Psoas muscle (tissue), 7 donors: ENCODE measurements at regions not wholly inside any gene's neighbourhood (a gene's known extent, or its start where the extent isn't known, plus 50 kb on each side); places are given as distances from the start of the nearest gene placed in this dataset.

Source experiments
- ATAC-seq, 4 donors: fragments of 200-7000 bp; cut with Tn5 transposase; one replicate each; pipeline ENCODE4 v1.9.1; 2020; ENCODE audit warnings: moderate library complexity in 3 of 4, mild to moderate bottlenecking in 2 of 4
- DNase-seq, 2 donors: peaks; one replicate each; pipeline ENCODE4 v3.0.0-alpha.2; 2020
- H3K27ac ChIP-seq: fragments of 200-600 bp; one replicate; pipeline ENCODE4 v1.8.0; 2022
- H3K27me3 ChIP-seq, 3 donors: fragments of 200-600 bp in 1 of 3; one replicate each; pipeline versions ENCODE4 v1.6.1 to v1.8.0; 2013 to 2022; ENCODE audit warnings: low read length in 2 of 3, mild to moderate bottlenecking in 2 of 3, moderate library complexity in 1 of 3; ENCODE audit not compliant: insufficient read depth in 3 of 3
- H3K36me3 ChIP-seq, 2 donors: fragments of 200-600 bp in 1 of 2; one replicate each; pipeline versions ENCODE4 v1.6.1 to v1.8.0; 2013 to 2022; ENCODE audit warnings: low read depth in 1 of 2, mild to moderate bottlenecking in 1 of 2, moderate library complexity in 1 of 2; ENCODE audit not compliant: insufficient read depth in 1 of 2
- H3K4me1 ChIP-seq: fragments of 200-600 bp; one replicate; pipeline ENCODE4 v1.8.0; 2022
- H3K4me3 ChIP-seq: fragments of 200-600 bp; one replicate; pipeline ENCODE4 v1.8.0; 2022; ENCODE audit warnings: mild to moderate bottlenecking
- H3K9me3 ChIP-seq: fragments of 200-600 bp; one replicate; pipeline ENCODE4 v1.8.0; 2022
- whole genome bisulfite sequencing, 3 donors: extraction: QIAGEN DNeasy Blood & Tissue Kit; methylation state at CpG; one replicate each; pipeline versions ENCODE4 v1.1.6 to v1.1.7; 2013; 5-methylcytosine and 5-hydroxymethylcytosine counted together
- intact Hi-C, 2 donors: fragments of 100-400 bp; cut with DNase I; formaldehyde crosslinking; loops; one replicate each; pipeline versions ENCODE4 v1.11.0 to v1.14.2; 2022
- TF ChIP-seq, protein P1 (sequence below): fragments of 200-600 bp; IDR thresholded peaks from one replicate; pipeline ENCODE4 v1.8.0; 2022; ENCODE audit warnings: antibody characterized with exemption
- donor health status: healthy with polysubstance abuse.
- donor health status: DM: no; HTN: no; CAD: no; lungs with moderate emphysema.
- donor health status: Bipolar disorder and iron deficiency.
- donor health status: healthy.
- donor health status: DM: yes; HTN: yes; CAD: no.
- donor health status: DM: no; HTN: no; CAD: no.
- donor health status: DM: yes; HTN: yes; CAD: no.

DNA sequence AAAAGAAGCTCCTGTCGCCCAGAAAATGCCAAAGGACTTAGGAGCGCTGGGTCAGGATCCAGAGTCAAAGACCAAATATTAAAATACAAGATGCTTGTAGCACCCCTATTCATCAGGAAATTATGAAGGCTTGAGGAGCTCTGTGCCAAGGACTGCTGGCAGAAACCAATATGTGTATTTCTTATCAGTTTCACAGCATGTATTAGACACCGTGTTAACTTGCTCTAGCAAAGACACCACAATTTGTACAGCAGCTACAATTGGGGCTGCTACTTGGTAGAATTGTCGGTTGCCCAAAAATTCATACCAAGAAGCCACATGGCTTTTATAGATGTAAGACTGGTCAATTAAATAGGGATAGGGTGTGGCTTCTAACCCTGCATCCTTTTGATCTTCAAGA is 128.8 kb downstream of the CD47 start:
- Histone ChIP-seq H3K36me3 (peaks cover 0 to 3% of the 10 kb centered on the region in 2 donors), H3K9me3 (no peaks in the 10 kb centered on the region), H3K4me3 (no peak overlapping the region), H3K27ac (no peak overlapping the region), H3K27me3 (no peaks in the 10 kb centered on the region), H3K4me1 (peaks cover 8% of the 10 kb centered on the region)
- no peak for ATAC-seq
- no peak for DNase-seq
- 89 to 95% (median 91%) methylated on average over 4 of the region's 4 CpGs for WGBS, 3 donors
- intact Hi-C loops = no loop called here
- TF ChIP-seq, protein P1, sequence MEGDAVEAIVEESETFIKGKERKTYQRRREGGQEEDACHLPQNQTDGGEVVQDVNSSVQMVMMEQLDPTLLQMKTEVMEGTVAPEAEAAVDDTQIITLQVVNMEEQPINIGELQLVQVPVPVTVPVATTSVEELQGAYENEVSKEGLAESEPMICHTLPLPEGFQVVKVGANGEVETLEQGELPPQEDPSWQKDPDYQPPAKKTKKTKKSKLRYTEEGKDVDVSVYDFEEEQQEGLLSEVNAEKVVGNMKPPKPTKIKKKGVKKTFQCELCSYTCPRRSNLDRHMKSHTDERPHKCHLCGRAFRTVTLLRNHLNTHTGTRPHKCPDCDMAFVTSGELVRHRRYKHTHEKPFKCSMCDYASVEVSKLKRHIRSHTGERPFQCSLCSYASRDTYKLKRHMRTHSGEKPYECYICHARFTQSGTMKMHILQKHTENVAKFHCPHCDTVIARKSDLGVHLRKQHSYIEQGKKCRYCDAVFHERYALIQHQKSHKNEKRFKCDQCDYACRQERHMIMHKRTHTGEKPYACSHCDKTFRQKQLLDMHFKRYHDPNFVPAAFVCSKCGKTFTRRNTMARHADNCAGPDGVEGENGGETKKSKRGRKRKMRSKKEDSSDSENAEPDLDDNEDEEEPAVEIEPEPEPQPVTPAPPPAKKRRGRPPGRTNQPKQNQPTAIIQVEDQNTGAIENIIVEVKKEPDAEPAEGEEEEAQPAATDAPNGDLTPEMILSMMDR = no peak

DNA sequence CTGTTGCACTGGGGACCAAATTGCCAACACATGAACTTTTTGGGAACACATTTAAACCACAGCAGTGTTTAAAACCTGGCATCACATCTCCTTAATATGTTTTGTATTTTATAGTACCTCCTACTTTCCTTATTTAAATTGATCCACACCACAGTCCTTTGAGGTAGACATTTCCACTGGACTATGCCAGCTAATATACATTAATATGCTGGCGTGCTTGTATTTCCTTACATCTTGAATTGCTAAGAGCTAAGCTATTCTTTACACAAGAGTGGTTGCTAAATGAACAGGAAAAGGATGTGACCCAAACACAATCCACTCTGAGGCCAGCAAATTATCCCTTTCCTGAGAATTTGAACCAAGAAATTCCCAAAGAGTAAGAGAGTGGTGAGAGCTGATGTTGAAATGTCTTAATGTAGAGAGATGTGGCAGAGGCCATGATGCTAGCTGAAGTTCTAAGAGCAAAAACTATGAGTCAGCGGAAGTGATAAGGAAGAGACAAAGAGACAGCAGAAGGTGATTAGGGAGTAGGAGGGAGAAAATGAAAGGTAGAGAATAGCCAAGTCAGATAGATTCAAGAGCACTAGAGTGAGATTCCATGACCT is 131.2 kb downstream of the CD47 start:
- DNase-seq (no peak), ATAC-seq (no peak)
- TF ChIP-seq, protein P1 = no peak
- Histone ChIP-seq H3K9me3 (no peaks in the 10 kb centered on the region), H3K4me3 (no peak overlapping the region), H3K4me1 (peaks cover 12% of the 10 kb centered on the region), H3K27me3 (no peaks in the 10 kb centered on the region), H3K27ac (no peak overlapping the region), H3K36me3 (peaks cover 0 to 3% of the 10 kb centered on the region in 2 donors)
- intact Hi-C loops = no loop called here
- 40 to 86% (median 81%) methylated on average over 2 of the region's 2 CpGs for WGBS, 3 donors

DNA sequence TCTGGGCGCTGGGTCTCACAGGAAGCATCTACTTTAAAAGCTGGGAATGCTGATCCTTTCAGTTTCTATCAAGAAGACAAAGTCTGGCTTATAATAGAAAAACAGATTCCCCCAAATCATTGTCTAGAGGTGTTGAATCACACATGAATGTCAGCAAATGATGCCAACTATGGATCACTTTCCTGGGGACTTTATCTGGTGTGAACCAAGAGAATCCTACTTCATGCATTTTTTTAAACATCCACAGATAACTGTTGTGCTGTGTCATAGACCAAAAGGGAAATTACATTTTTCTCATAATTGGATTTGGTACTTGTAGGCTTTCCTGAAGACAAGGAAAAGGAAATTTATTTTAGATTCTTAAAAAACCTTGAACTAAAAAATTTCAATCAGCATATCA is 132.7 kb downstream of the CD47 start:
- H3K4me3 ChIP-seq = no peak overlapping the region
- intact Hi-C loops = no loop called here
- TF ChIP-seq, protein P1 = no peak
- H3K36me3 ChIP-seq = no peaks in the 10 kb centered on the region
- H3K27ac ChIP-seq = peak overlapping the region; percentile 48
- H3K4me1 ChIP-seq = peaks cover 12% of the 10 kb centered on the region
- ATAC-seq (no peak), DNase-seq (no peak)
- WGBS, 3 donors = 79 to 87% (median 80%) methylated on average over 1 of the region's 1 CpG
- H3K9me3 ChIP-seq = no peaks in the 10 kb centered on the region
- no peaks in the 10 kb centered on the region for H3K27me3 ChIP-seq

DNA sequence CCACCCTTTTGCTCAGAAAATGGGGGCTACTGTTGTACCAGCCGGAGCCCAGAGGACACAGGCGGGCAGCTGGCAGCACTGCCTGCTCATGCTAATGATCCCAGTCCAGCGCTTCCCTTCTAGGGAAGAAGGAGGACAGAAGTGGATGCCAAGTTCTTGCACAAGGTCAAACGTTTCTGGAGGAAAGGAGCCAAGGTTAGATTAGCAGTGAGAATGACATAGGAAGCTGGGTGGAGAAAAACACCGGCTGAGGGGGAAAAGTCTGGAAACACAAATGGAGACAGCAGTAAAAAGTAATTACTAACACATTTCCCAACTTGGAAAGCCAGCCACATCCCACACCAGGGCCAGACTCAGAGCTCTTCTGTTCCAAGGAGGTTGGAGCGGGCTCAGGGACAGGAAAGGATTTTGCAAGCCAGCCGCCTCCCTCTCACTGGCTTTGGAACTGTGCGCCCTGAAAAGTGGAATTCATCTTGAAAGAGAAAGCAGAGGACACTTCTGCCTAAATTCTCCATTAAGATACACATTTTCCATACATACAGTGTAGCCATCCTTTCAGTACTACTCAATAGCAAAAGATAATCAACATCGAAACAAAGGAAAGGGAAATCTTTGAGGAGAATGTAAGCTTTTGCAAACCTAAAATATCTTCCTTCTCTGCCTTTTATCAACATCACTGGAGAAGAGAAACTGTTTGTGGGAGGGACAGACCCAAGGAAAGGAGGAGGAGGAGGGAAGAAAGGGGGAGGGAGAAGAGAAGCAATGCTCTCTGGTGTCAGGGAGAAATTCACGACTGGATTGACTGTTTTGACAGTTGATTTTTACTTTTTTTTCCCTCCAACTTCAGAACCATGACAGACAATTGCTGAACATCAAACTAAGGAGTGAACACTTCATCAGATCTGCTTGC is 133.6 kb downstream of the CD47 start:
- Histone ChIP-seq H3K27ac (peak overlapping the region; percentile 48), H3K27me3 (no peaks in the 10 kb centered on the region), H3K9me3 (no peaks in the 10 kb centered on the region), H3K4me3 (peak overlapping the region; percentile 44), H3K4me1 (peaks cover 12% of the 10 kb centered on the region), H3K36me3 (no peaks in the 10 kb centered on the region)
- peak; percentile 78 to 86 for DNase-seq
- peak; percentile 85 to 95 (median 94) for ATAC-seq
- intact Hi-C loops = no loop called here
- WGBS, 3 donors = 6 to 14% (median 9%) methylated on average over 10 of the region's 10 CpGs
- TF ChIP-seq, protein P1 = no peak
